Liver (tissue), 3 donors: ENCODE measurements at regions not wholly inside any gene's neighbourhood (a gene's known extent, or its start where the extent isn't known, plus 50 kb on each side); places are given as distances from the start of the nearest gene placed in this dataset.

Experiments
- CTCF ChIP-seq: fragments of 150-350 bp; IDR thresholded peaks from 2 replicates; pipeline ENCODE4 v1.5.1; 2017; ENCODE audit warnings: improper control_type of control experiment, low read depth, low read length; ENCODE audit not compliant: missing input control
- FOXA1 ChIP-seq: IDR thresholded peaks from 2 replicates; pipeline ENCODE4 v1.6.1; 2016; ENCODE audit warnings: antibody characterized with exemption
- RAD21 ChIP-seq, 2 donors: IDR thresholded peaks; 2 replicates each; pipeline ENCODE4 v1.6.1; 2016; ENCODE audit warnings: antibody characterized with exemption in 2 of 2, mild to moderate bottlenecking in 2 of 2
- donor health status: healthy.
- donor health status: healthy.

GRCh38 chr12:24688601-24689000, 260.3 kb downstream of the BCAT1 start:
- TF ChIP-seq CTCF (no peak), RAD21 (IDR thresholded peaks at IDR 0.05) (no peak), FOXA1 (no peak)
